ENCODE measurements at regions not wholly inside any gene's neighbourhood (a gene's known extent, or its start where the extent isn't known, plus 50 kb on each side); places are given as distances from the start of the nearest gene placed in this dataset.

GRCh38 chr6:44634321-44634720 is 246.8 kb downstream of the CDC5L start:
- no peak for TF ChIP-seq CTCF (IDR thresholded peaks at IDR 0.05; ENCODE audit: extremely low read depth, low read depth, low read length)
- Histone ChIP-seq H3K27ac (ENCODE audit: low read depth, low read length) (no peak overlapping the region), H3K4me1 (ENCODE audit: insufficient read depth, low read length) (peaks cover 6% of the 10 kb centered on the region), H3K4me3 (ENCODE audit: insufficient read depth, low read length) (no peak overlapping the region), H3K36me3 (ENCODE audit: insufficient read depth, low read length) (no peaks in the 10 kb centered on the region), H4K20me1 (ENCODE audit: insufficient read depth, low read length) (no peaks in the 10 kb centered on the region), H3K9me3 (ENCODE audit: low read depth, low read length) (no peaks in the 10 kb centered on the region), H3K79me2 (ENCODE audit: insufficient read depth, low read length) (no peaks in the 10 kb centered on the region), H2AFZ (ENCODE audit: low read length) (no peak overlapping the region), H3K4me2 (ENCODE audit: insufficient read depth, low read length) (no peak overlapping the region), H3K27me3 (ENCODE audit: insufficient read depth, low read length) (peaks cover 4% of the 10 kb centered on the region)
- DNase-seq (ENCODE audit: insufficient read length, low spot score, missing footprints), result no peak

DNA sequence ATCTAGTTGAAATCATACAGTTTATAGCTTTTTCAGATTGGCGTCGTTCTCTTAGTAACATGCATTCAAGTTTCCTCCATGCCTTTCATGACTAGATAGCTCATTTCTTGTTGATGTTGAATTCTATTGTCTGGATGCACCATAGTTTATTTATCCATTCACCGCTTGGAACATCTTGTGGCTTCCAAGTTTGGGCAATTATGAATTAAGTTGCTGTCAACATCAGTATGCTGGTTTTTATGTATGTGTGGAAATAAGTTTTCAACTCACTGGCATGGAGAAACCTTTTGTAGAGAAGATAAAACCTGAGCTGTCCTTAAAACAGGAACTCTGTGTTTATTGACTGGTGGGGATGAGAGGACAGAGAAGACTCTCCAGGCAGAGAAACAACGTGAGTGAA is 248.0 kb downstream of the CDC5L start:
- Histone ChIP-seq H3K4me2 (ENCODE audit: insufficient read depth, low read length) (no peak overlapping the region), H3K36me3 (ENCODE audit: insufficient read depth, low read length) (no peaks in the 10 kb centered on the region), H2AFZ (ENCODE audit: low read length) (no peak overlapping the region), H3K27me3 (ENCODE audit: insufficient read depth, low read length) (peaks cover 4% of the 10 kb centered on the region), H3K9me3 (ENCODE audit: low read depth, low read length) (no peaks in the 10 kb centered on the region), H3K79me2 (ENCODE audit: insufficient read depth, low read length) (no peaks in the 10 kb centered on the region), H3K27ac (ENCODE audit: low read depth, low read length) (no peak overlapping the region), H3K4me1 (ENCODE audit: insufficient read depth, low read length) (peaks cover 6% of the 10 kb centered on the region), H3K4me3 (ENCODE audit: insufficient read depth, low read length) (no peak overlapping the region), H4K20me1 (ENCODE audit: insufficient read depth, low read length) (no peaks in the 10 kb centered on the region)
- DNase-seq (ENCODE audit: insufficient read length, low spot score, missing footprints), result no peak
- TF ChIP-seq CTCF (IDR thresholded peaks at IDR 0.05; ENCODE audit: extremely low read depth, low read depth, low read length), result no peak

GRCh38 chr6:44636561-44637248 is 249.2 kb downstream of the CDC5L start:
- Histone ChIP-seq H3K4me1 (ENCODE audit: insufficient read depth, low read length) (peaks cover 3% of the 10 kb centered on the region), H3K79me2 (ENCODE audit: insufficient read depth, low read length) (no peaks in the 10 kb centered on the region), H3K27me3 (ENCODE audit: insufficient read depth, low read length) (peaks cover 4% of the 10 kb centered on the region), H3K27ac (ENCODE audit: low read depth, low read length) (no peak overlapping the region), H3K4me3 (ENCODE audit: insufficient read depth, low read length) (no peak overlapping the region), H3K9me3 (ENCODE audit: low read depth, low read length) (no peaks in the 10 kb centered on the region), H3K36me3 (ENCODE audit: insufficient read depth, low read length) (no peaks in the 10 kb centered on the region), H4K20me1 (ENCODE audit: insufficient read depth, low read length) (no peaks in the 10 kb centered on the region), H2AFZ (ENCODE audit: low read length) (no peak overlapping the region), H3K4me2 (ENCODE audit: insufficient read depth, low read length) (no peak overlapping the region)
- TF ChIP-seq CTCF (IDR thresholded peaks at IDR 0.05; ENCODE audit: extremely low read depth, low read depth, low read length), result no peak
- no peak for DNase-seq (ENCODE audit: insufficient read length, low spot score, missing footprints)

- H2AFZ ChIP-seq (ENCODE audit: low read length), result peak overlapping the region; percentile 60
- no peak overlapping the region for H3K4me2 ChIP-seq (ENCODE audit: insufficient read depth, low read length)
Measured at GRCh38 chr6:44641344-44642031, 254.0 kb downstream of the CDC5L start.

More at GRCh38 chr6:44641344-44642031, 254.0 kb downstream of the CDC5L start:
- Histone ChIP-seq H3K36me3 (ENCODE audit: insufficient read depth, low read length) (no peaks in the 10 kb centered on the region), H3K79me2 (ENCODE audit: insufficient read depth, low read length) (no peaks in the 10 kb centered on the region), H3K27ac (ENCODE audit: low read depth, low read length) (peak overlapping the region; percentile 17), H3K27me3 (ENCODE audit: insufficient read depth, low read length) (peaks cover 4% of the 10 kb centered on the region), H3K4me3 (ENCODE audit: insufficient read depth, low read length) (no peak overlapping the region), H3K4me1 (ENCODE audit: insufficient read depth, low read length) (peaks cover 15% of the 10 kb centered on the region), H4K20me1 (ENCODE audit: insufficient read depth, low read length) (no peaks in the 10 kb centered on the region), H3K9me3 (ENCODE audit: low read depth, low read length) (no peaks in the 10 kb centered on the region)
- TF ChIP-seq CTCF (IDR thresholded peaks at IDR 0.05; ENCODE audit: extremely low read depth, low read depth, low read length), result no peak
- no peak for DNase-seq (ENCODE audit: insufficient read length, low spot score, missing footprints)

Measured in osteoblast (primary cell).